Prostate gland (tissue), 2 donors: ENCODE measurements at regions not wholly inside any gene's neighbourhood (a gene's known extent, or its start where the extent isn't known, plus 50 kb on each side); places are given as distances from the start of the nearest gene placed in this dataset.

Source experiments
- DNase-seq: peaks from one replicate; pipeline ENCODE4 v3.0.0-alpha.2; 2019; ENCODE audit warnings: low spot score
- H3K27ac ChIP-seq, 2 donors: fragments of 200-600 bp; sonication (generic); 2 replicates each; pipeline ENCODE4 v1.5.1; 2017 to 2019
- H3K27me3 ChIP-seq: fragments of 200-600 bp; sonication (generic); replicated peaks from 2 replicates; pipeline ENCODE4 v1.5.1; 2019; ENCODE audit not compliant: insufficient read depth
- H3K36me3 ChIP-seq, 2 donors: fragments of 200-600 bp; sonication (generic); 1 replicate in 1 of 2; 2 replicates in 1 of 2; pipeline versions ENCODE4 v1.5.1 to v1.8.1; 2017 to 2019
- H3K4me1 ChIP-seq: fragments of 200-600 bp; sonication (generic); replicated peaks from 2 replicates; pipeline ENCODE4 v1.5.1; 2019
- H3K4me3 ChIP-seq, 2 donors: fragments of 200-600 bp; sonication (generic); 2 replicates each; pipeline ENCODE4 v1.5.1; 2017 to 2019
- H3K9me3 ChIP-seq: fragments of 200-600 bp; sonication (generic); 2 replicates; pipeline ENCODE4 v1.5.1; 2017
- CTCF ChIP-seq, 4 experiments: fragments of 200-600 bp in 2 of 4; fragments of 450-650 bp in 2 of 4; sonication (generic) in 2 of 4; IDR thresholded peaks; 1 replicate in 3 of 4; 2 replicates in 1 of 4; pipeline ENCODE4 v1.5.1; 2016 to 2019; ENCODE audit warnings: antibody characterized with exemption in 4 of 4, mild to moderate bottlenecking in 2 of 4, moderate library complexity in 2 of 4
- POLR2A ChIP-seq: fragments of 450-650 bp; IDR thresholded peaks from one replicate; pipeline ENCODE4 v1.6.1; 2016; ENCODE audit warnings: antibody characterized with exemption, mild to moderate bottlenecking
- POLR2AphosphoS5 ChIP-seq: sonication (generic); formaldehyde crosslinking; IDR thresholded peaks from one replicate; pipeline ENCODE4 v1.6.1; 2017; ENCODE audit warnings: antibody characterized with exemption
- WGBS: methylation state at CpG from one replicate; pipeline ENCODE4 v1.1.5; 2018; 5-methylcytosine and 5-hydroxymethylcytosine counted together
- intact Hi-C: fragments of 100-400 bp; cut with DNase I; formaldehyde crosslinking; loops from one replicate; pipeline ENCODE4 v1.14.2; 2022

GRCh38 chr4:128384765-128385598 is 97.4 kb upstream of the PGRMC2 start:
- Histone ChIP-seq H3K4me1 (no peaks in the 10 kb centered on the region), H3K9me3 (no peaks in the 10 kb centered on the region), H3K36me3 (no peaks in the 10 kb centered on the region), H3K4me3 (no peak overlapping the region), H3K27me3 (no peaks in the 10 kb centered on the region), H3K27ac (peak overlapping the region; percentile 73 to 74)
- intact Hi-C loops, result loop anchor here (5.0 to 10.0 kb wide), 6 partner anchors 98 to 480 kb away; partner anchors contain the start of gene PGRMC2
- 47% methylated on average over 12 of the region's 12 CpGs for WGBS
- no peak for DNase-seq
- TF ChIP-seq CTCF (IDR thresholded peaks at IDR 0.05) (no peak), POLR2AphosphoS5 (no peak), POLR2A (no peak)

GRCh38 chr4:128384091-128384520 is 96.5 kb upstream of the PGRMC2 start:
- H3K27ac ChIP-seq, result no peak overlapping the region
- no peaks in the 10 kb centered on the region for H3K4me1 ChIP-seq

GRCh38 chr4:128381748-128382559 is 94.3 kb upstream of the PGRMC2 start:
- 51% methylated on average over 4 of the region's 4 CpGs for WGBS
- TF ChIP-seq CTCF (IDR thresholded peaks at IDR 0.05), result no peak
- TF ChIP-seq POLR2AphosphoS5, result no peak
- TF ChIP-seq POLR2A, result no peak
- intact Hi-C loops, result loop anchor here (10.0 kb wide), 1 partner anchor 483 kb away; no protein-coding TSS in a partner anchor

More at GRCh38 chr4:128384091-128384520, 96.5 kb upstream of the PGRMC2 start:
- intact Hi-C loops, result loop anchor here (10.0 kb wide), 1 partner anchor 481 kb away; no protein-coding TSS in a partner anchor
- no peak for DNase-seq
- Histone ChIP-seq H3K4me3 (no peak overlapping the region), H3K9me3 (no peaks in the 10 kb centered on the region), H3K27me3 (no peaks in the 10 kb centered on the region), H3K36me3 (no peaks in the 10 kb centered on the region)
- WGBS, result 65% methylated on average over 2 of the region's 2 CpGs
- TF ChIP-seq POLR2A, result no peak
- TF ChIP-seq POLR2AphosphoS5, result no peak
- no peak for TF ChIP-seq CTCF (IDR thresholded peaks at IDR 0.05)

GRCh38 chr4:128380306-128380705 is 92.7 kb upstream of the PGRMC2 start:
- no peak overlapping the region for H3K4me3 ChIP-seq
- DNase-seq, result no peak
- intact Hi-C loops, result loop anchor here (10.0 kb wide), 1 partner anchor 484 kb away; no protein-coding TSS in a partner anchor
- no peak for TF ChIP-seq CTCF (IDR thresholded peaks at IDR 0.05)
- no peak for TF ChIP-seq POLR2A
- TF ChIP-seq POLR2AphosphoS5, result no peak
- 92% methylated on average over 4 of the region's 4 CpGs for WGBS
- H3K4me1 ChIP-seq, result no peaks in the 10 kb centered on the region
- H3K9me3 ChIP-seq, result no peaks in the 10 kb centered on the region
- H3K27me3 ChIP-seq, result no peaks in the 10 kb centered on the region
- H3K27ac ChIP-seq, result no peak overlapping the region
- H3K36me3 ChIP-seq, result no peaks in the 10 kb centered on the region

More at GRCh38 chr4:128381748-128382559, 94.3 kb upstream of the PGRMC2 start:
- no peak for DNase-seq
- Histone ChIP-seq H3K4me3 (no peak overlapping the region), H3K36me3 (no peaks in the 10 kb centered on the region), H3K4me1 (no peaks in the 10 kb centered on the region), H3K9me3 (no peaks in the 10 kb centered on the region), H3K27me3 (no peaks in the 10 kb centered on the region), H3K27ac (peak overlapping the region in 1 of 2 donors; percentile 4)
